GM18861 (cell line): ENCODE measurements at regions not wholly inside any gene's neighbourhood (a gene's known extent, or its start where the extent isn't known, plus 50 kb on each side); places are given as distances from the start of the nearest gene placed in this dataset.

ENCODE experiments used
- ATAC-seq: cut with Tn5 transposase; IDR thresholded peaks from one replicate; pipeline ENCODE4 v1.9.1; 2021; ENCODE audit not compliant: unreplicated experiment

DNA sequence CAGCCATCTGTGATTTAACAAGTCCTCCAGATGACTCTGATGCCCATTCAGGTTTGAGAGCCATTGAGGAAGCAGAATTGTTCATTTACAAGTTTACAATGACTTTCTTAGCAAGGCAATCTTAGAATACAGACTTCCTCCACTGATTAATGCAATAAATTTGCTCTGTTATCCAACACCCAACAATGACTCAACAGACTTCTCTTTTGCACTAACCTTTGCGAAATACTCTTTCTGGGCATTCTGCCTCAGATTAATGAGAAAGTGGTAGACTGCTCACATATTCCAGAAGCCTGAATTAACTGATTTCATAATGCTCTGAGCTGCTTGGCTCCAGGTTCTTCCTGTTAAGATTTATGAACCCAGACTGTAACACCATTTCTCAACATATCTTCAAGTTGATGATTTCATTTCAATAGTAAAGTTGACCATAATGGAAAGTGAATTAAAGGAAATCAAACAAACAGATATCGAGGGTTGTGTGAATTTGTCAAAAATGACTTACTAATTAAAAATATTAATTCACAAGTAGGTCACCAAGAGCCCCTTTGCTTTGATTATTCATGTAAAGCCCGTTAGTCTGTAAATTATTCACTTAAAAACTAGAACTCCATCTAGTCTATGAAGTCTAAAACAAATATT is 70.5 kb upstream of the BLID start:
- no peak for ATAC-seq

DNA sequence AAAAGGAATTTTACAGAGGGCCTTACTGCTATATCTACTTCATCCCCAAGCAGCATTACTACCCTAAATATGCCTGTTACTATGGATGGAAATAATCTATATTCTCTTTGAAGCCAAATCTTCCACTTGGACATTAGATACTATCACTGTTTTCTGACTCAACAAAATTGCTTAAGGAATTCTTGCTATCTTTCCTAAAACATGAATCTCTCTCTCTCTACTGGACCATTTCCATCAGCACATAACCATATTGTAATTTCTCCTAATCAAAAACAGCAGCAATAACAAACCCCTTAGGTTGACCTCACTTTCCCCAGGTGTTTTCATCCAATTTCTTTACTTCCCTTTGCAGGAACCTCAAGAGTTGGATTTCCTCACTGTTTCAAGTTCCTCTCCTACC is 67.9 kb upstream of the BLID start:
- no peak for ATAC-seq

DNA sequence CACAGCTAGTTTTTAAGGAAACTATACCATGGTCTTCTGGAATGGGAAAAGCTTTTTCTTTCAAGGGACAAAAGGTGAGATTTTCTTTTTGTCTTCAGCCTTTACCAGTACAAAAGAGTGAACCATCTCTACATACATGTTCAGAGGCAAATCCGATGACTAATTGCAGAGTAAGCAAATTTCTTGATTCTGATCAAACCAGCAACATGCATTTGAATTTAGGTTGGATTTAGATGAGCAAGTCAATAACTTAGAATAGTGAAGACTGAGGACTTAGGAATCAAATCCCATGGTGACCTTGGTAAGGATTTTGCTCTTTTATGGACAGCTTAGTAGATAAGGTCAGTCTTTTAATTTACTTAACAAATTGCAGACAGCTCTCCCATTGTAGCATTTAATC is 65.9 kb upstream of the BLID start:
- ATAC-seq, result no peak

DNA sequence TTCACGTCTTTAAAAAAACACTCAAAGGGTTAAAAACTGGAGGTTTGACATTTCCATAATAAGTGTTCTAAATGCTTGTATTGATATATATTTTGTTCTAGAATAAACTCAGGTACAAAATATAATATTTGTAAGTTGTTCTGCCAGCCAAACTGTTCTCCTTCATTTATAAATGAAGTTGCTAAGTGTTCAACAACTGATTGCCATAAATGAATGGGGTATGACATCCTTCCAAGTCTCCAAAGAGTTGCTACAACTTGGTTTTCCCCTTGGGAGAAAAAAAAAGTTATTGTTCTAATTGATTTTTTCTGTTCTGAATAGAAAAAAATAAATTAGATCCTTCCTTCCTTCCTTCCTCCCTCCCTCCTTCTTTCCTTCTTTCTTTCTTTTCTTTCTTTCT is 65.4 kb upstream of the BLID start:
- no peak for ATAC-seq

DNA sequence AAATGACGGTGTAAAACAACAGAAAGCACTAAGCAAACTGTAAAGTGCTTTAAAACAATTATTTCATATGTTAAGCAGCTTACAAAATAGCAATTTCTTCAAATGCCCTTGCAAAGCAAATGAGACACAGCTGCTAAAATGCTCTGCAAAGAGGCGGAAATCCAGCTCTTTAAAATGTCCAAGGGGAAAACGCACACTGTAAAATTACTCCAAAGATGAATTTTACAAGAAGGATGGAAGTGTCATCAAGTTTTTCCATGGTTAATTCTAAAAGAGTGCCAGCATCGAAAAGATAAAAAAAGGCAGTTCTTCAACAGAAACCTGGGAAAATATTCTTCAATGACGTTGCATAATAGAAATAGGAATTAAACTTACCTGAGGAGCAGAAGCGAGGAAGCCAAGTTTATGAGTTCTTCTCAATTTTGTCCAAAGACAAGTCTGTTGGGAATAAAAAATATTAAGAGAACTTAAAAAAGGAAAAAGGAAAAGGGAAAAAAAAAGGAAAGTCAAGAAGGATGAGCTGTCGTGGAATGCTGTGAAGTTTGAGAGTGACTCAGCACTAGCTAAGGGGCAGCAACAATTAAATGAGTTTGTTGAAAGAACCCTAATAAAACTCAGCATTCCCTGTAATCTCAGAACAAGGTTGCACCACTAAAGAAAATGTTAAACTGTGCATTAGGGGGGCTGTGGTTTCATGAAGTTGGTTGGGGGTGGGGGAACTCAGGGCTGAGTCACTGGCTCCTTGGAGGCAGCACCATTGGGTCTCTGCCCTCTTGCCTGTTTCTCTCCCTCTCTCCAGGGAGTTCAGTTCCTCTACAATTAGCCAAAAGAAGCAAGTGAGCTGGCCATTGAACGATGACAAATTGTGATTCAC is 64.2 kb upstream of the BLID start:
- no peak for ATAC-seq

DNA sequence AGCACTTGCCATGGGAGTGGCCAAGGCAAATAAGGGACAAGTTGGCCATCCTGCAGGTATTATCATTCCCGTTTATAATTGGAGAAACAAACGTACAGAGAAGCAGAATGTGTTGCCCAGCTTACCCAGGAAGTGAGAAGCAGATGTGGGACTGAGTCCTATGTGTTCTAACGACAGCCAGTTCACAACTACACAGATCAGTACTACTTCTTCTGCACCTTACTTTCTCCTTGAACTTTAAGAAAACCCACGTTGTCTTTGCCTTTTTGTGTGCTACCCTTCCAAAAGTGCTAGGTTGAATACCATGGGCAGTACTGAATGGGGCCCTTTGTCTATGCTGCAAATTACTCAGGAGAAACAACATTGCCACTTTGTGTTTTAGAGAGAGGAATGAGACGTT is 62.8 kb upstream of the BLID start:
- ATAC-seq, result no peak

DNA sequence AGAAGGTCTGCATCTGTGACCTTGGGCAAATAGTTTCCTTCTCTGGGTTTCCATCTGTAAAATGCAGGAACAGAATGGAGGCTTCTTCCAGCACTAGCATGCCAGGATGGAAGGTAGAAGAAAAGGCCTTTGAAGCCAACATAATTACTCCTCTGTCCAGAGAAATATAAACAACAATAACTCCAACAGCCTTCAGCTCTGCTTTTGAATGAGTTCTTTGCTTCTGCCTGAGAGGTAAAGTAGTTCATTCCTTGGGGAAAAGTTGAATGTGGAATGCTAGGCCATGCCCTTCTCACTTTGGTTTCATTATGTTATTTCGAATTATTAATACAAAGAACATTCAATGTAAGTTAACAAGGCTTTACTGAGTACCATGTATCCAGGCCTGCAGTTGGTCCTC is 61.2 kb upstream of the BLID start:
- no peak for ATAC-seq

DNA sequence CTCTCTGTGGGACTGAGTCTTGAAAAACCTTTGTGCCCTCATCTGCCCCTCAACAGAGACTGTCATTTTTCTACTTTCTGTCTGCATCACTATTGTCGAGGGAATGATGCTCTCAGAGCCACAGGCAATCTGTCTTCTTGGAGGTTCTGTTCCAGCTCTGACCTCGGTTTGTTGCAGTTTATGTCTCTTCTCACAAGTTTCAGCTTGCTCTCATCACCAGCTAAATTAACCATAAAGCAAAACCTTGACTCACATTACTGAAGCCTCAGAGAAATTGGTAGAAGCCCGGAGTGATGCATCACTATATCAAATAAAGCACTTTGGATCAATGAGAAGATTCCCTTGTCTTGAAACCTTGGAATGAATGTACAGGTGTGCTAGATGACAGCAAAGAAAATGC is 60.6 kb upstream of the BLID start:
- no peak for ATAC-seq

DNA sequence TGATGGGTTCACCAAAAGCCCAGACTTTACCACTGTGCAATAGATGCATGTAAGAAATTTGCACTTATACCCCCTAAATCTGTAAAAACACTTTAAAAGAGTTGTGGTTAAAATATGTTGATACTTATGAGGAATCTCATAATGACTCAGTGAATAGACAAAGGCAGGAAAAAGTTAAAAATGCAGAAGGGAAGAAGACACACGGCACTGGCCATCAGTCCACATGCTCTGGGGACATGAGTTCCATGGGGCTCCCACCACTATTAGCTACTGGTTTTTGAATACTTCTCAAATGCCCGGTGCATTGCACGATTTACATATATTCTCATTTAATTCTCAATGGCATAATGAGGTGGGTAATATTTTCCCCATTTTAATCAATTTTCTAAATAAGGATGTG is 59.3 kb upstream of the BLID start:
- ATAC-seq, result no peak

DNA sequence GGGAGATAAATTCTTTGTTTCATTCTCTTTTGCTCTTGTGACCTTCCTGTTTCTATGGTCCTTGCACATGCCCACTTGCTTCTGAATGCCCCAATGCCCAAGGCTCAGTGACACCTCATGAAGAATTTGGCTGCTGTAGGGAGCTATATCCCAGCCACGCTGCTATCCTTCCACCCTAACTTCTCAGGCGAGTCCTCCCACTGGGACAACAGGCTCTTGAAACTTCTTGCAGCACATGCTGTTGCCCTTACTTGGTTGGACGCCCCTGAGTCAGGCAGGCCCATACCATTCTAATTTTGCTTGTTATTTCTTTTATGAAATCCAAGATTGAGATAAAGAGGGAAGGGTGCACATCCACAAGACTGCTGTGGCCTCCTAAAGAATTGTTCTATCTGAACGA is 57.6 kb upstream of the BLID start:
- ATAC-seq, result no peak

DNA sequence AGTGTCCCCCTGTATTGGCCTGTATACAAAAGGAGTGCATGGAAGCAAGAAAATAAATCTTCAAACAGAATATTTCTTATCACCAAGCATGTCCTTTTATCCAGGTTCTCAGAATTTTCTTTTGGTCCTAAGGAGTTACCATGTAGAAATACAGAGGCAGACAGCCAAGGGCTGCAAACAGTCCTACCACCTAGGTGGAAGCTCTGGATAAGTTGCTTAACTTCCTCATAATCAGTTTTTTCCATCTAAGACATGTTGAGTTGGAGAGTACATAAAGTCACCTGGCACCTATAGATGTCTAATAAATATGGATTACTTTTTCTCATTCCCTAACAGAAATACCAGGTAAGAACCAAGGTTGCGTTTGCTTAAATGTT is 57.0 kb upstream of the BLID start:
- no peak for ATAC-seq

DNA sequence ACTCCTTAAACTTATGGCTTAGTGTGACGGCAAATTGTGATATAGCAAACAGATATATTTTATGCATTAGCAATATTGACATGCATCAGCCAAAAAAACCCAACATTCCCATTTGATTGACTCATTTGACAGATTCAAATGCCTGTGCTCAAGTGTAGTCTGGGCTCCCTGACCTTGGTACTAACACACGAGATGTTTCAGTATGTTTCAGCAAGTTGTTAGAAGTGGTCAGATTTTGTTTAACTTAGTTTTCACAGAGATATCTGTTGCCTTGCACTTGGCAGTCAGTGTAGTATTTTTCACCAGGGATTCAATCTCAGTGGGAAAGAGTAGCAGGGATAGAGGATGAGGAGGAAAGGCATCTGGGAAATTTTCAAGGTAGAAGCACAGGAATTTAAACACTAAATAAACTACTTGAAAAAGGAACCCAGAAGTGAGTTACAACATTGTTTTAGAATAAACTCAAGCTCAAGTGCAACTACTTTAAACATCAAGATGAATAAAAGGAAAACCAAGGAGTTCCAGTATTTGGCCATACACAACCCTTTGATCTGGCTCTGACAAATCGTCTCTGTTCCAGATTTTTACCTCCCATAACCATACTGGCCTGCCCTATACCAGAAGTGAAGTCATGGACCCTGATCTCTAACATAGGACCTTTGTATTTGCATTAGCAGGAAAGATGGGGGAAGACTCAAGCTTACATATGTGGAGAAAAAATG is 56.5 kb upstream of the BLID start:
- ATAC-seq, result no peak

DNA sequence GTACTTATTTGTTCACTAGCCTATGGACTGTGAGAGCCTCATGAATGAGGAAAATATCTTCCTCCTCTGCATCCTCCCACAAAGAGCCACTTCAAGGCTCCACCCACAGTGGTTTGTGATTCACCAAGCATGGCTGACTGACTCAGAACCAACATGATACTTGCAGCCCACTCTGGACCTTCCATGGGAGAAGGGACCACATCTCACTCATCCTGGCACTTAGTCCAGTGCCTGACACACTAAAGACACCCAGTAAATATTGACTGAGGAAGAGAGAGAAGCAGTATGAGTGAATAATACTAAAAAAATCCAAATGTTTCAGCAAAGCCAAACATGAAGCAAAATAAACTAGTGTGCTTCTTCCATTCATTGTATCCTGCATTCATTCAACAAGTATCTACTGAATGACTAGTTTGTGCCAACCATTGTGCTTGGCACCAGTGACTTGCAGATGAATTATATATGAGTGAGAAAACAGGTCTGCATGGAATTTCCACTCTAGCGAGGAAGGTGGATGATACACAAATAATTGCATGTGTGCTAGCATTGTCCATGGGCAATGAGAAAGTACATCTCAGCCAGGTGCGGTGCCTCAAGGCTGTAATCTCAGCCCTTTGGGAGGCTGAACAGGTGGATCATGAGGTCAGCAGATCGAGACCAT is 54.9 kb upstream of the BLID start:
- ATAC-seq, result no peak

DNA sequence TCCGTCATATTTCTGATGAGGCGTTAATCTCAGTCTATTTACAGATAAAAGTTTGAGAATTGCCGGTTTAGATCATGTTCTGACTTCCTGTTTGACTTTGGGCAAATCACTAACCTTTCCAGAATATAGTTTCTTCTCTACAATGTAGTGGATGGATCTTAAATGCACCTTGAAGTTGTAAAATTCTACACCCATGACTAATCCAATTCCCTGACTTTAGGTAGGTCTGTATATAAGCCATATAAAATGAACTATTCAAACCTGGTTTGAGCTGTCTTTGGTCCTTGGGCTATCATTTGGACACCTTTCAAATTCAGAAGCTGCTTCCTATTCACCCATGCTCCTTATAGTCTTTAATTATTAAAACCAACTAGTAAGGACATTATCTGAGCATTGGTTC is 52.2 kb upstream of the BLID start:
- ATAC-seq, result no peak

DNA sequence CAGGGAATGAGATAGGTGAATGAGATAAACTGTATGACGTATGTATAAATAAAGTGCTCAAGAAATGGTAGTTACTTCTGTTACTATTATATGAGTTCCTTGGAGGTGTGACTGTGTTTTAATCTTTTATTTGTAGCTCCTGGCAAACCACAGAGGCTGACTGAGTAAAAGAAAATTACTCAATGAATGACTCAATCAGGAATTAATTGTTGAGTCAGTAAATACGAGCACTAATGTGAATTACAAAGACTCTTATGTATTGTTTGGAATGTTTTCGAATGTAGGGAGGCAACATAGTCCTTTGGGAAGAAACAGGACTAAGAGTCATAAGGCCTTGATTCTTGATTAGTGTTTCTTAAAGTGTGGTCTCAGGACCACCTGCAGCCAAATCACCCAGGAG is 51.1 kb upstream of the BLID start:
- no peak for ATAC-seq

DNA sequence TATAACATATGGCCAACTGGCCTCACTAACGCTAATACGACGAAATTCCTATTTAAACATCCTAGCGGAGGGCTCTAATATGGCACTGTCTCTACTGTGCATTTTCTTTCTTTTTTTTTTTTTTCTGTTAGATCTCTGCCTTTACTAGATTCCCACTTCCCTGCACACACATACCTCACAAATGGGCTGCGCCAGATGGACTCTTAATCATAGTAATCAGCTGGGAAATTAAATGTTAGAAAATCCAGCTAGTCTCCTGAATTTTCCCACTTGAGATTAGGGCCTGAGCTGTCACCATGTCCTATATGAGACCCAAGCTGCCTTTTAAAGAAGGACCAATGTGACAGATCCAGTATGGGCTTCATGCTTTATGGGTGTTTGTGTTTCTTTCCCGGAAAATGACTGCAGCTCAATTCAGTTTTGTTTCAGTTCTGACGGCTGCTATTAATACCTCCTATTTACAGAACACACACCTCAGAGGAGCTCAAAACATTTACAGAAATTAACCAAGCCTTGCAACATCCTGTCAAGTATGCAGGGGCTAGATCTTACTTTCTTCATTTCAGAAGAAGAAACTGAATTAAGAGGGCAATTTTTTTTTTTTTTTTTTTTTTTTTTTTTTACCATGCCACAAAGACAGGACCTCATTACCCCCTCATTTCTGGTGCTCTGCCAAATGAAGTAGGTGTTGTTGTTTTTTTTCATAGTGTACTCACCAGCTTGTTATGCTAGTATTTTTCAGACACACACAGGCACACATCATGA is 49.8 kb upstream of the BLID start:
- ATAC-seq, result no peak
